ACC112 (cell line): ENCODE measurements at regions not wholly inside any gene's neighbourhood (a gene's known extent, or its start where the extent isn't known, plus 50 kb on each side); places are given as distances from the start of the nearest gene placed in this dataset.
"Not testable (repeated sequence)": the region's sequence is repeated elsewhere in the genome, so short reads cannot be mapped to it uniquely, and the experiment has no call there.

Experiments used
- H2AFZ ChIP-seq: fragments of 200-600 bp; sonication (generic); one replicate; pipeline ENCODE4 v1.6.0; 2017; ENCODE audit warnings: antibody characterized with exemption, low read length; ENCODE audit not compliant: unreplicated experiment
- H3K27ac ChIP-seq: fragments of 200-600 bp; sonication (generic); 2 replicates; pipeline ENCODE4 v1.5.1; 2014; ENCODE audit warnings: low read depth, mild to moderate bottlenecking, antibody characterized with exemption, low read length, moderate library complexity
- H3K27me3 ChIP-seq: fragments of 200-600 bp; sonication (generic); 2 replicates; pipeline ENCODE4 v1.6.1; 2014; ENCODE audit warnings: mild to moderate bottlenecking, antibody characterized with exemption, low read length, moderate library complexity, mixed read lengths; ENCODE audit not compliant: insufficient read depth
- H3K36me3 ChIP-seq: fragments of 200-600 bp; sonication (generic); 2 replicates; pipeline ENCODE4 v1.6.1; 2016; ENCODE audit warnings: mild to moderate bottlenecking, antibody characterized with exemption, low read length, moderate library complexity, mixed read lengths; ENCODE audit not compliant: insufficient read depth
- H3K4me1 ChIP-seq: fragments of 200-600 bp; sonication (generic); one replicate; pipeline ENCODE4 v1.6.1; 2016; ENCODE audit warnings: low read length, mixed read lengths; ENCODE audit not compliant: insufficient read depth, unreplicated experiment, control insufficient read depth
- H3K4me3 ChIP-seq: fragments of 200-600 bp; sonication (generic); 2 replicates; pipeline ENCODE4 v1.5.1; 2014; ENCODE audit warnings: mild to moderate bottlenecking, low read depth, low read length
- H3K79me2 ChIP-seq: fragments of 200-600 bp; sonication (generic); one replicate; pipeline ENCODE4 v1.6.0; 2016; ENCODE audit warnings: low read length; ENCODE audit not compliant: control insufficient read depth, unreplicated experiment, insufficient read depth

GRCh38 chr18:29430416-29430815, 1253.5 kb upstream of the CDH2 start:
- Histone ChIP-seq H3K4me3 (no peak overlapping the region), H3K79me2 (no peaks in the 10 kb centered on the region), H3K27me3 (no peaks in the 10 kb centered on the region), H3K27ac (no peak overlapping the region), H2AFZ (no peak overlapping the region), H3K36me3 (no peaks in the 10 kb centered on the region), H3K4me1 (no peaks in the 10 kb centered on the region)

- Histone ChIP-seq H3K27ac (peak overlapping the region; percentile 31; the same call in 1 of the 2 replicates), H3K27me3 (no peaks in the 10 kb centered on the region), H3K79me2 (no peaks in the 10 kb centered on the region), H3K4me1 (peaks cover 11% of the 10 kb centered on the region), H3K4me3 (no peak overlapping the region), H2AFZ (peak overlapping the region; percentile 32), H3K36me3 (no peaks in the 10 kb centered on the region)
Observed at GRCh38 chr18:29418136-29418535, 1241.2 kb upstream of the CDH2 start.

GRCh38 chr18:29406996-29407395, 1230.1 kb upstream of the CDH2 start:
- Histone ChIP-seq H3K36me3 (no peaks in the 10 kb centered on the region), H3K79me2 (no peaks in the 10 kb centered on the region), H3K4me3 (no peak overlapping the region), H2AFZ (no peak overlapping the region), H3K4me1 (no peaks in the 10 kb centered on the region), H3K27ac (no peak overlapping the region), H3K27me3 (no peaks in the 10 kb centered on the region)

GRCh38 chr18:29397536-29397935, 1220.6 kb upstream of the CDH2 start:
- H3K4me1 ChIP-seq: no peaks in the 10 kb centered on the region
- H3K36me3 ChIP-seq: no peaks in the 10 kb centered on the region
- no peaks in the 10 kb centered on the region for H3K79me2 ChIP-seq

GRCh38 chr18:29383311-29384273, 1206.7 kb upstream of the CDH2 start:
- no peaks in the 10 kb centered on the region for H3K27me3 ChIP-seq
- no peaks in the 10 kb centered on the region for H3K79me2 ChIP-seq
- no peaks in the 10 kb centered on the region for H3K36me3 ChIP-seq
- H3K4me1 ChIP-seq: no peaks in the 10 kb centered on the region
- H3K27ac ChIP-seq: no peak overlapping the region
- H2AFZ ChIP-seq: no peak overlapping the region
- no peak overlapping the region for H3K4me3 ChIP-seq

More at GRCh38 chr18:29397536-29397935, 1220.6 kb upstream of the CDH2 start:
- Histone ChIP-seq H3K4me3 (no peak overlapping the region), H2AFZ (no peak overlapping the region), H3K27ac (no peak overlapping the region), H3K27me3 (no peaks in the 10 kb centered on the region)

- no peaks in the 10 kb centered on the region for H3K4me1 ChIP-seq
- H3K36me3 ChIP-seq: no peaks in the 10 kb centered on the region
- H2AFZ ChIP-seq: no peak overlapping the region
- no peak overlapping the region for H3K4me3 ChIP-seq
- H3K27ac ChIP-seq: no peak overlapping the region
- no peaks in the 10 kb centered on the region for H3K79me2 ChIP-seq
- H3K27me3 ChIP-seq: no peaks in the 10 kb centered on the region
Observed at GRCh38 chr18:29378651-29379136, 1201.8 kb upstream of the CDH2 start.

GRCh38 chr18:29377346-29377745, 1200.4 kb upstream of the CDH2 start:
- no peak overlapping the region for H2AFZ ChIP-seq
- no peaks in the 10 kb centered on the region; the same call in 1 of the 2 replicates for H3K36me3 ChIP-seq
- no peaks in the 10 kb centered on the region for H3K79me2 ChIP-seq
- H3K4me3 ChIP-seq: no peak overlapping the region
- no peak overlapping the region for H3K27ac ChIP-seq
- no peaks in the 10 kb centered on the region for H3K4me1 ChIP-seq
- H3K27me3 ChIP-seq: no peaks in the 10 kb centered on the region

- Histone ChIP-seq H3K4me1 (no peaks in the 10 kb centered on the region), H3K27me3 (no peaks in the 10 kb centered on the region), H3K4me3 (no peak overlapping the region), H3K36me3 (no peaks in the 10 kb centered on the region; the same call in 1 of the 2 replicates), H3K27ac (no peak overlapping the region), H3K79me2 (no peaks in the 10 kb centered on the region), H2AFZ (no peak overlapping the region)
Observed at GRCh38 chr18:29373000-29373399, 1196.1 kb upstream of the CDH2 start.

- H3K4me1 ChIP-seq: no peaks in the 10 kb centered on the region
- H2AFZ ChIP-seq: no peak overlapping the region
- no peaks in the 10 kb centered on the region for H3K79me2 ChIP-seq
Observed at GRCh38 chr18:29361843-29362242, 1184.9 kb upstream of the CDH2 start.

GRCh38 chr18:29360659-29361058, 1183.7 kb upstream of the CDH2 start:
- H3K79me2 ChIP-seq, H2AFZ ChIP-seq, H3K27me3 ChIP-seq, H3K27ac ChIP-seq, H3K36me3 ChIP-seq, H3K4me1 ChIP-seq, H3K4me3 ChIP-seq: not testable (repeated sequence)

More at GRCh38 chr18:29361843-29362242, 1184.9 kb upstream of the CDH2 start:
- Histone ChIP-seq H3K4me3 (no peak overlapping the region), H3K36me3 (no peaks in the 10 kb centered on the region), H3K27ac (no peak overlapping the region), H3K27me3 (no peaks in the 10 kb centered on the region)

GRCh38 chr18:29359222-29359621, 1182.3 kb upstream of the CDH2 start:
- H3K27me3 ChIP-seq, H3K4me1 ChIP-seq, H3K79me2 ChIP-seq, H3K27ac ChIP-seq, H3K36me3 ChIP-seq: not testable (repeated sequence)
- H2AFZ ChIP-seq: peak overlapping the region; percentile 95
- peak overlapping the region; percentile 68 for H3K4me3 ChIP-seq
